GM12891 (cell line): ENCODE measurements at regions not wholly inside any gene's neighbourhood (a gene's known extent, or its start where the extent isn't known, plus 50 kb on each side); places are given as distances from the start of the nearest gene placed in this dataset.

Source experiments
- POLR2A ChIP-seq: IDR thresholded peaks from 2 replicates; pipeline ENCODE4 v1.6.1; 2011; ENCODE audit warnings: low read depth, low read length, control low read depth
- POLR2AphosphoS5 ChIP-seq: IDR thresholded peaks from 2 replicates; pipeline ENCODE4 v1.6.1; 2011; ENCODE audit warnings: low read depth, low read length, control low read depth
- POU2F2 ChIP-seq: IDR thresholded peaks from 2 replicates; pipeline ENCODE4 v1.6.1; 2011; ENCODE audit warnings: low read depth, mild to moderate bottlenecking, control low read depth, low read length, moderate library complexity
- SPI1 ChIP-seq: IDR thresholded peaks from 2 replicates; pipeline ENCODE4 v1.6.1; 2011; ENCODE audit warnings: low read depth, low read length, control low read depth
- TAF1 ChIP-seq: IDR thresholded peaks from 2 replicates; pipeline ENCODE4 v1.6.1; 2011; ENCODE audit warnings: low read depth, low read length, control low read depth

DNA sequence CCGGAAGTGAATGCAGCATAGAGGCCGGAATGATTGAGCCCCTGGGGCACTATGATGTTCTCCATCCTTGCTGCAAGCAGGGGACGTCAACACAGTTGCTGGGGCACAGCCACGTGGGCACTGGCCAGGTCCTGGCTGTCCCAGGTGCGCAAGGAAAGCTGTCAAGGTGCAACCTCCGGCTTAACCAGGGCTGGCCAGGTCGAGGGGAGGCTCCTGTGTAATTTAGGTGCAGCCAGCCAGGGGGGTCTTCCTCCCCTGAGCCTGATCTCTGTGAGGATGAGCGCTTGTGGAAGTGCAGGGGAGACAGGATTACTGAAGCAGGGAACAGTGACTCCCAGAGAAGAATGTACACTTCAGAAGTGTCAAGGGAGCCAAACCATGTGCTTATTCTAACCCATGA, 852.8 kb upstream of the TMEM132C start:
- TF ChIP-seq POLR2A (no peak), POLR2AphosphoS5 (no peak), TAF1 (no peak), POU2F2 (no peak), SPI1 (no peak)
